ENCODE measurements at regions not wholly inside any gene's neighbourhood (a gene's known extent, or its start where the extent isn't known, plus 50 kb on each side); places are given as distances from the start of the nearest gene placed in this dataset.

- Mint-ChIP-seq H3K27me3 (peaks cover 58% of the 10 kb centered on the region), H3K27ac (no peak overlapping the region), H3K4me1 (no peaks in the 10 kb centered on the region), H3K36me3 (no peaks in the 10 kb centered on the region), H3K4me3 (no peak overlapping the region), H3K9me3 (no peaks in the 10 kb centered on the region)
- DNase-seq = no peak
- CTCF ChIA-PET = no interaction called here
Observed at GRCh38 chr9:96183751-96184150, 118.2 kb downstream of the HSD17B3 start.

GRCh38 chr9:96178153-96178552 lies 123.8 kb downstream of the HSD17B3 start:
- H3K36me3 Mint-ChIP-seq = no peaks in the 10 kb centered on the region
- peaks cover 51% of the 10 kb centered on the region for H3K27me3 Mint-ChIP-seq
- CTCF ChIA-PET = no interaction called here
- no peak overlapping the region for H3K27ac Mint-ChIP-seq
- no peaks in the 10 kb centered on the region for H3K4me1 Mint-ChIP-seq
- no peak overlapping the region for H3K4me3 Mint-ChIP-seq
- DNase-seq = no peak
- no peaks in the 10 kb centered on the region for H3K9me3 Mint-ChIP-seq

GRCh38 chr9:96177719-96178028 lies 124.3 kb downstream of the HSD17B3 start:
- H3K27ac Mint-ChIP-seq = no peak overlapping the region
- DNase-seq = no peak
- H3K4me3 Mint-ChIP-seq = no peak overlapping the region
- H3K9me3 Mint-ChIP-seq = no peaks in the 10 kb centered on the region
- CTCF ChIA-PET = no interaction called here
- no peaks in the 10 kb centered on the region for H3K4me1 Mint-ChIP-seq
- H3K36me3 Mint-ChIP-seq = no peaks in the 10 kb centered on the region
- peaks cover 52% of the 10 kb centered on the region for H3K27me3 Mint-ChIP-seq

- Mint-ChIP-seq H3K9me3 (no peaks in the 10 kb centered on the region), H3K27ac (no peak overlapping the region), H3K27me3 (peaks cover 50% of the 10 kb centered on the region), H3K4me3 (no peak overlapping the region), H3K36me3 (no peaks in the 10 kb centered on the region), H3K4me1 (no peaks in the 10 kb centered on the region)
- CTCF ChIA-PET = interaction anchor here (0.7 kb wide), 1 partner anchor 77 kb away, joined by 3 read pairs; no protein-coding TSS in a partner anchor
- no peak for DNase-seq
Observed at GRCh38 chr9:96177005-96177718, 124.8 kb downstream of the HSD17B3 start.

- CTCF ChIA-PET = no interaction called here
- H3K4me3 Mint-ChIP-seq = no peak overlapping the region
- H3K27me3 Mint-ChIP-seq = peaks cover 42% of the 10 kb centered on the region
- no peak for DNase-seq
- no peak overlapping the region for H3K27ac Mint-ChIP-seq
- H3K4me1 Mint-ChIP-seq = no peaks in the 10 kb centered on the region
- H3K9me3 Mint-ChIP-seq = no peaks in the 10 kb centered on the region
- H3K36me3 Mint-ChIP-seq = no peaks in the 10 kb centered on the region
Observed at GRCh38 chr9:96175796-96176195, 126.2 kb downstream of the HSD17B3 start.

- H3K9me3 Mint-ChIP-seq = no peaks in the 10 kb centered on the region
- CTCF ChIA-PET = no interaction called here
- H3K36me3 Mint-ChIP-seq = no peaks in the 10 kb centered on the region
- H3K27ac Mint-ChIP-seq = no peak overlapping the region
- no peak overlapping the region for H3K4me3 Mint-ChIP-seq
- no peak for DNase-seq
- H3K27me3 Mint-ChIP-seq = peaks cover 39% of the 10 kb centered on the region
- H3K4me1 Mint-ChIP-seq = no peaks in the 10 kb centered on the region
Observed at GRCh38 chr9:96175001-96175400, 127.0 kb downstream of the HSD17B3 start.

- H3K27me3 Mint-ChIP-seq = peaks cover 34% of the 10 kb centered on the region
- no peak overlapping the region for H3K4me3 Mint-ChIP-seq
- CTCF ChIA-PET = no interaction called here
- H3K4me1 Mint-ChIP-seq = no peaks in the 10 kb centered on the region
- DNase-seq = no peak
- no peaks in the 10 kb centered on the region for H3K9me3 Mint-ChIP-seq
- no peaks in the 10 kb centered on the region for H3K36me3 Mint-ChIP-seq
- H3K27ac Mint-ChIP-seq = no peak overlapping the region
Observed at GRCh38 chr9:96174371-96174770, 127.6 kb downstream of the HSD17B3 start.

GRCh38 chr9:96173640-96174039 lies 128.3 kb downstream of the HSD17B3 start:
- Mint-ChIP-seq H3K27me3 (peaks cover 41% of the 10 kb centered on the region), H3K36me3 (no peaks in the 10 kb centered on the region), H3K9me3 (no peaks in the 10 kb centered on the region), H3K4me3 (no peak overlapping the region), H3K27ac (no peak overlapping the region), H3K4me1 (no peaks in the 10 kb centered on the region)
- DNase-seq = no peak
- CTCF ChIA-PET = no interaction called here

- no peaks in the 10 kb centered on the region for H3K9me3 Mint-ChIP-seq
- H3K27ac Mint-ChIP-seq = no peak overlapping the region
- no peaks in the 10 kb centered on the region for H3K36me3 Mint-ChIP-seq
- H3K27me3 Mint-ChIP-seq = peaks cover 39% of the 10 kb centered on the region
- CTCF ChIA-PET = no interaction called here
- no peaks in the 10 kb centered on the region for H3K4me1 Mint-ChIP-seq
- no peak overlapping the region for H3K4me3 Mint-ChIP-seq
- no peak for DNase-seq
Observed at GRCh38 chr9:96172797-96173196, 129.2 kb downstream of the HSD17B3 start.

GRCh38 chr9:96171728-96172127 lies 130.2 kb downstream of the HSD17B3 start:
- no peak for DNase-seq
- CTCF ChIA-PET = no interaction called here
- H3K27ac Mint-ChIP-seq = no peak overlapping the region
- H3K36me3 Mint-ChIP-seq = no peaks in the 10 kb centered on the region
- H3K9me3 Mint-ChIP-seq = no peaks in the 10 kb centered on the region
- H3K27me3 Mint-ChIP-seq = peaks cover 31% of the 10 kb centered on the region
- H3K4me3 Mint-ChIP-seq = no peak overlapping the region
- H3K4me1 Mint-ChIP-seq = no peaks in the 10 kb centered on the region

GRCh38 chr9:96169901-96170300 lies 132.1 kb downstream of the HSD17B3 start:
- no peak overlapping the region for H3K4me3 Mint-ChIP-seq
- CTCF ChIA-PET = no interaction called here
- H3K9me3 Mint-ChIP-seq = no peaks in the 10 kb centered on the region
- no peaks in the 10 kb centered on the region for H3K36me3 Mint-ChIP-seq
- H3K27ac Mint-ChIP-seq = no peak overlapping the region
- H3K27me3 Mint-ChIP-seq = peaks cover 24% of the 10 kb centered on the region
- no peak for DNase-seq
- no peaks in the 10 kb centered on the region for H3K4me1 Mint-ChIP-seq

- no peak overlapping the region for H3K27ac Mint-ChIP-seq
- no peaks in the 10 kb centered on the region for H3K9me3 Mint-ChIP-seq
Observed at GRCh38 chr9:96169484-96169883, 132.5 kb downstream of the HSD17B3 start.

GRCh38 chr9:96168882-96169281 lies 133.1 kb downstream of the HSD17B3 start:
- no peaks in the 10 kb centered on the region for H3K4me1 Mint-ChIP-seq
- DNase-seq = no peak
- H3K27me3 Mint-ChIP-seq = peaks cover 27% of the 10 kb centered on the region
- H3K27ac Mint-ChIP-seq = no peak overlapping the region
- H3K9me3 Mint-ChIP-seq = no peaks in the 10 kb centered on the region
- CTCF ChIA-PET = no interaction called here
- H3K36me3 Mint-ChIP-seq = no peaks in the 10 kb centered on the region
- no peak overlapping the region for H3K4me3 Mint-ChIP-seq

More at GRCh38 chr9:96169484-96169883, 132.5 kb downstream of the HSD17B3 start:
- Mint-ChIP-seq H3K27me3 (peaks cover 23% of the 10 kb centered on the region), H3K36me3 (no peaks in the 10 kb centered on the region), H3K4me3 (no peak overlapping the region), H3K4me1 (no peaks in the 10 kb centered on the region)
- CTCF ChIA-PET = no interaction called here
- no peak for DNase-seq

- DNase-seq = no peak
- no peak overlapping the region for H3K4me3 Mint-ChIP-seq
- H3K9me3 Mint-ChIP-seq = no peaks in the 10 kb centered on the region
- no peaks in the 10 kb centered on the region for H3K4me1 Mint-ChIP-seq
- H3K27me3 Mint-ChIP-seq = peaks cover 23% of the 10 kb centered on the region
- CTCF ChIA-PET = no interaction called here
- no peak overlapping the region for H3K27ac Mint-ChIP-seq
- no peaks in the 10 kb centered on the region for H3K36me3 Mint-ChIP-seq
Observed at GRCh38 chr9:96167011-96167410, 135.0 kb downstream of the HSD17B3 start.

GRCh38 chr9:96164268-96164683 lies 137.7 kb downstream of the HSD17B3 start:
- Mint-ChIP-seq H3K4me1 (no peaks in the 10 kb centered on the region), H3K27ac (no peak overlapping the region), H3K9me3 (no peaks in the 10 kb centered on the region), H3K4me3 (no peak overlapping the region), H3K27me3 (peaks cover 44% of the 10 kb centered on the region), H3K36me3 (no peaks in the 10 kb centered on the region)
- DNase-seq = no peak
- CTCF ChIA-PET = interaction anchor here (0.6 kb wide), 1 partner anchor 1292 kb away, joined by 3 read pairs; no protein-coding TSS in a partner anchor

GRCh38 chr9:96163712-96164111 lies 138.3 kb downstream of the HSD17B3 start:
- H3K4me1 Mint-ChIP-seq = peaks cover 4% of the 10 kb centered on the region

More at GRCh38 chr9:96163712-96164111, 138.3 kb downstream of the HSD17B3 start:
- no peak overlapping the region for H3K27ac Mint-ChIP-seq
- H3K9me3 Mint-ChIP-seq = no peaks in the 10 kb centered on the region
- DNase-seq = no peak
- no peak overlapping the region for H3K4me3 Mint-ChIP-seq
- CTCF ChIA-PET = interaction anchor here (1.6 kb wide), 1 partner anchor 57 kb away, joined by 3 read pairs; no protein-coding TSS in a partner anchor
- H3K27me3 Mint-ChIP-seq = peaks cover 39% of the 10 kb centered on the region
- H3K36me3 Mint-ChIP-seq = no peaks in the 10 kb centered on the region
